Activated naive CD4-positive, alpha-beta T cell treated with anti-CD3 and anti-CD28 coated beads, Interleukin-2, amount 50 U/mL, for 72 hours (primary cell): ENCODE measurements at regions not wholly inside any gene's neighbourhood (a gene's known extent, or its start where the extent isn't known, plus 50 kb on each side); places are given as distances from the start of the nearest gene placed in this dataset.
"Not testable (repeated sequence)": the region's sequence is repeated elsewhere in the genome, so short reads cannot be mapped to it uniquely, and the experiment has no call there.

Source experiments
- ATAC-seq, 2 donors: fragments of 150-1000 bp; cut with Tn5 transposase; 2 replicates each; pipeline ENCODE4 v1.10.0; 2021; ENCODE audit warnings: mild to moderate bottlenecking in 2 of 2, moderate library complexity in 2 of 2
- DNase-seq, 2 donors: peaks; one replicate each; pipeline ENCODE4 v3.0.0; 2021 to 2022; ENCODE audit warnings: low spot score in 2 of 2
- H3K27ac Mint-ChIP-seq, 2 donors: one replicate each; pipeline ENCODE4 v1.8.0; 2022; ENCODE audit warnings: mild to moderate bottlenecking in 2 of 2, mixed read lengths in 2 of 2
- H3K36me3 Mint-ChIP-seq, 2 donors: one replicate each; pipeline ENCODE4 v1.8.0; 2022; ENCODE audit warnings: mixed read lengths in 2 of 2
- H3K9me3 Mint-ChIP-seq, 2 donors: one replicate each; pipeline ENCODE4 v1.8.0; 2022; ENCODE audit warnings: mixed read lengths in 2 of 2

- no peaks in the 10 kb centered on the region for H3K9me3 Mint-ChIP-seq
Observed at GRCh38 chr6:12534069-12534853, 182.3 kb upstream of the PHACTR1 start.

GRCh38 chr6:12535586-12536314 lies 180.8 kb upstream of the PHACTR1 start:
- H3K9me3 Mint-ChIP-seq = no peaks in the 10 kb centered on the region
- DNase-seq (no peak), ATAC-seq (no peak)
- H3K27ac Mint-ChIP-seq = no peak overlapping the region
- no peaks in the 10 kb centered on the region for H3K36me3 Mint-ChIP-seq

More at GRCh38 chr6:12534069-12534853, 182.3 kb upstream of the PHACTR1 start:
- Mint-ChIP-seq H3K36me3 (no peaks in the 10 kb centered on the region), H3K27ac (no peak overlapping the region)
- ATAC-seq = no peak
- DNase-seq = no peak

- DNase-seq = no peak
- peaks cover 0 to under 1% of the 10 kb centered on the region in 2 donors for H3K9me3 Mint-ChIP-seq
- H3K27ac Mint-ChIP-seq = no peak overlapping the region
- ATAC-seq = no peak
- no peaks in the 10 kb centered on the region for H3K36me3 Mint-ChIP-seq
Observed at GRCh38 chr6:12536416-12536815, 180.2 kb upstream of the PHACTR1 start.

GRCh38 chr6:12537389-12537788 lies 179.2 kb upstream of the PHACTR1 start:
- DNase-seq (no peak), ATAC-seq (no peak)
- Mint-ChIP-seq H3K9me3 (peaks cover 0 to 3% of the 10 kb centered on the region in 2 donors), H3K27ac (no peak overlapping the region), H3K36me3 (no peaks in the 10 kb centered on the region)

- Mint-ChIP-seq H3K27ac (no peak overlapping the region), H3K36me3 (no peaks in the 10 kb centered on the region), H3K9me3 (peaks cover 0 to 3% of the 10 kb centered on the region in 2 donors)
- DNase-seq (no peak), ATAC-seq (no peak)
Observed at GRCh38 chr6:12538881-12539357, 177.6 kb upstream of the PHACTR1 start.

GRCh38 chr6:12542319-12543115 lies 174.1 kb upstream of the PHACTR1 start:
- not testable (repeated sequence) for DNase-seq, H3K9me3 Mint-ChIP-seq, ATAC-seq, H3K36me3 Mint-ChIP-seq, H3K27ac Mint-ChIP-seq

GRCh38 chr6:12543953-12544352 lies 172.6 kb upstream of the PHACTR1 start:
- ATAC-seq (no peak), DNase-seq (no peak)
- peaks cover 3% of the 10 kb centered on the region in 2 donors for H3K9me3 Mint-ChIP-seq
- no peaks in the 10 kb centered on the region for H3K36me3 Mint-ChIP-seq
- no peak overlapping the region for H3K27ac Mint-ChIP-seq

- ATAC-seq (no peak), DNase-seq (no peak)
- H3K27ac Mint-ChIP-seq = no peak overlapping the region
- H3K9me3 Mint-ChIP-seq = peaks cover 3% of the 10 kb centered on the region in 2 donors
- no peaks in the 10 kb centered on the region for H3K36me3 Mint-ChIP-seq
Observed at GRCh38 chr6:12544821-12545565, 171.6 kb upstream of the PHACTR1 start.

- ATAC-seq (no peak), DNase-seq (no peak)
- Mint-ChIP-seq H3K27ac (no peak overlapping the region), H3K9me3 (peaks cover 3% of the 10 kb centered on the region in 2 donors), H3K36me3 (no peaks in the 10 kb centered on the region)
Observed at GRCh38 chr6:12545619-12546409, 170.8 kb upstream of the PHACTR1 start.

GRCh38 chr6:12546410-12547002 lies 170.1 kb upstream of the PHACTR1 start:
- peaks cover 2 to 3% of the 10 kb centered on the region in 2 donors for H3K9me3 Mint-ChIP-seq
- no peak overlapping the region for H3K27ac Mint-ChIP-seq
- no peak for DNase-seq
- no peaks in the 10 kb centered on the region for H3K36me3 Mint-ChIP-seq
- no peak for ATAC-seq

GRCh38 chr6:12548526-12548925 lies 168.0 kb upstream of the PHACTR1 start:
- ATAC-seq (no peak), DNase-seq (no peak)
- Mint-ChIP-seq H3K9me3 (peaks cover 0 to 3% of the 10 kb centered on the region in 2 donors), H3K27ac (no peak overlapping the region), H3K36me3 (no peaks in the 10 kb centered on the region)

GRCh38 chr6:12549445-12549844 lies 167.1 kb upstream of the PHACTR1 start:
- not testable (repeated sequence) for H3K9me3 Mint-ChIP-seq, H3K27ac Mint-ChIP-seq, ATAC-seq, DNase-seq, H3K36me3 Mint-ChIP-seq

GRCh38 chr6:12554820-12555219 lies 161.7 kb upstream of the PHACTR1 start:
- not testable (repeated sequence) for H3K9me3 Mint-ChIP-seq, H3K27ac Mint-ChIP-seq, H3K36me3 Mint-ChIP-seq

GRCh38 chr6:12555267-12555666 lies 161.3 kb upstream of the PHACTR1 start:
- H3K27ac Mint-ChIP-seq = no peak overlapping the region
- peaks cover 0 to 4% of the 10 kb centered on the region in 2 donors for H3K9me3 Mint-ChIP-seq
- DNase-seq (no peak), ATAC-seq (no peak)
- H3K36me3 Mint-ChIP-seq = peaks cover 0 to under 1% of the 10 kb centered on the region in 2 donors

More at GRCh38 chr6:12554820-12555219, 161.7 kb upstream of the PHACTR1 start:
- not testable (repeated sequence) for ATAC-seq, DNase-seq

GRCh38 chr6:12555781-12556180 lies 160.8 kb upstream of the PHACTR1 start:
- peaks cover 0 to 6% of the 10 kb centered on the region in 2 donors for H3K36me3 Mint-ChIP-seq
- H3K9me3 Mint-ChIP-seq = peaks cover 0 to 9% of the 10 kb centered on the region in 2 donors
- H3K27ac Mint-ChIP-seq = no peak overlapping the region
- DNase-seq = no peak
- ATAC-seq = no peak
